HL-60 (cell line): ENCODE measurements at regions not wholly inside any gene's neighbourhood (a gene's known extent, or its start where the extent isn't known, plus 50 kb on each side); places are given as distances from the start of the nearest gene placed in this dataset.

Source experiments
- POLR2AphosphoS5 ChIP-seq: IDR thresholded peaks from 2 replicates; pipeline ENCODE4 v1.6.1; 2012; ENCODE audit warnings: low read depth
- REST ChIP-seq: IDR thresholded peaks from 2 replicates; pipeline ENCODE4 v1.6.1; 2012; ENCODE audit warnings: low read depth; ENCODE audit not compliant: insufficient replicate concordance
- TF ChIP-seq, protein P1 (sequence below): IDR thresholded peaks from one replicate; pipeline ENCODE4 v1.5.1; 2011; ENCODE audit warnings: low read length, control low read depth, inconsistent platforms; ENCODE audit not compliant: insufficient read depth

DNA sequence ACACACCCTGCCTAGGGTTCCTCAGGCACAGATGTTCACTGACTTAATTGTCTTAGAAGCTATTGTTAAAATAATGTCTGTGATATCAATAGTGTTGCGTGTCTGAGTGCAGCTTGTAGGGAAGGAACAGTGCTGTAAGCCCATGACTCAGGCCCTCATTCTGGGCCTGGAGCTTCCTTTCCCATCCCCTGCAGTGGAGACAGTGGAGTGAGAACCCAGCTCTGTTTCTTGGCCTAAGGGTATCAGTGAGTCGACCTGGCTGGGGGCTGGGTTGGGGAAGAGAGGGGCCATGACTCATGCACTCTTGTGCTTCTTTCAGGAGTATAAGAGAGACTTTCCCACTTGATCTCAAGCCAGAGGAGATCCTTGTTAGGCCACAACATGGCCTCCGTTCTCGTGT lies 106.8 kb downstream of the HRH4 start:
- TF ChIP-seq, protein P1, sequence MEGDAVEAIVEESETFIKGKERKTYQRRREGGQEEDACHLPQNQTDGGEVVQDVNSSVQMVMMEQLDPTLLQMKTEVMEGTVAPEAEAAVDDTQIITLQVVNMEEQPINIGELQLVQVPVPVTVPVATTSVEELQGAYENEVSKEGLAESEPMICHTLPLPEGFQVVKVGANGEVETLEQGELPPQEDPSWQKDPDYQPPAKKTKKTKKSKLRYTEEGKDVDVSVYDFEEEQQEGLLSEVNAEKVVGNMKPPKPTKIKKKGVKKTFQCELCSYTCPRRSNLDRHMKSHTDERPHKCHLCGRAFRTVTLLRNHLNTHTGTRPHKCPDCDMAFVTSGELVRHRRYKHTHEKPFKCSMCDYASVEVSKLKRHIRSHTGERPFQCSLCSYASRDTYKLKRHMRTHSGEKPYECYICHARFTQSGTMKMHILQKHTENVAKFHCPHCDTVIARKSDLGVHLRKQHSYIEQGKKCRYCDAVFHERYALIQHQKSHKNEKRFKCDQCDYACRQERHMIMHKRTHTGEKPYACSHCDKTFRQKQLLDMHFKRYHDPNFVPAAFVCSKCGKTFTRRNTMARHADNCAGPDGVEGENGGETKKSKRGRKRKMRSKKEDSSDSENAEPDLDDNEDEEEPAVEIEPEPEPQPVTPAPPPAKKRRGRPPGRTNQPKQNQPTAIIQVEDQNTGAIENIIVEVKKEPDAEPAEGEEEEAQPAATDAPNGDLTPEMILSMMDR, result no peak
- no peak for TF ChIP-seq REST
- no peak for TF ChIP-seq POLR2AphosphoS5
